GM19468 (cell line): ENCODE measurements at regions not wholly inside any gene's neighbourhood (a gene's known extent, or its start where the extent isn't known, plus 50 kb on each side); places are given as distances from the start of the nearest gene placed in this dataset.

Source experiments
- ATAC-seq: cut with Tn5 transposase; IDR thresholded peaks from one replicate; pipeline ENCODE4 v1.9.1; 2021; ENCODE audit warnings: mild to moderate bottlenecking, moderate library complexity, moderate number of reproducible peaks; ENCODE audit not compliant: unreplicated experiment; ENCODE audit errors: extremely low read depth

- ATAC-seq = no peak
These were observed 1242.2 kb upstream of the EYS start for GRCh38 chr6:66949191-66949661.

- no peak for ATAC-seq
These were observed 1241.1 kb upstream of the EYS start for GRCh38 chr6:66948106-66948505.

GRCh38 chr6:66940003-66940402 is 1233.0 kb upstream of the EYS start:
- ATAC-seq = no peak

- no peak for ATAC-seq
These were observed 1230.2 kb upstream of the EYS start for GRCh38 chr6:66937180-66937579.

GRCh38 chr6:66935612-66936011 is 1228.6 kb upstream of the EYS start:
- no peak for ATAC-seq

- ATAC-seq = no peak
These were observed 1224.8 kb upstream of the EYS start for GRCh38 chr6:66931787-66932186.

GRCh38 chr6:66930559-66931290 is 1223.7 kb upstream of the EYS start:
- no peak for ATAC-seq

GRCh38 chr6:66926060-66926459 is 1219.0 kb upstream of the EYS start:
- no peak for ATAC-seq

GRCh38 chr6:66913657-66914056 is 1206.6 kb upstream of the EYS start:
- no peak for ATAC-seq

GRCh38 chr6:66902457-66902856 is 1195.4 kb upstream of the EYS start:
- ATAC-seq = no peak

GRCh38 chr6:66900133-66901083 is 1193.4 kb upstream of the EYS start:
- no peak for ATAC-seq

- no peak for ATAC-seq
These were observed 1190.5 kb upstream of the EYS start for GRCh38 chr6:66897576-66897975.

- ATAC-seq = no peak
These were observed 1189.4 kb upstream of the EYS start for GRCh38 chr6:66896415-66896814.

- ATAC-seq = no peak
These were observed 1176.4 kb upstream of the EYS start for GRCh38 chr6:66883453-66883852.

- no peak for ATAC-seq
These were observed 1159.8 kb upstream of the EYS start for GRCh38 chr6:66866801-66867200.

- ATAC-seq = no peak
These were observed 1158.7 kb upstream of the EYS start for GRCh38 chr6:66865771-66866170.

- no peak for ATAC-seq
These were observed 1154.0 kb upstream of the EYS start for GRCh38 chr6:66861007-66861541.

- ATAC-seq = no peak
These were observed 1153.3 kb upstream of the EYS start for GRCh38 chr6:66860328-66860727.

GRCh38 chr6:66858196-66858595 is 1151.2 kb upstream of the EYS start:
- no peak for ATAC-seq

GRCh38 chr6:66854014-66854413 is 1147.0 kb upstream of the EYS start:
- no peak for ATAC-seq

GRCh38 chr6:66851930-66852329 is 1144.9 kb upstream of the EYS start:
- ATAC-seq = no peak
